ENCODE measurements at regions not wholly inside any gene's neighbourhood (a gene's known extent, or its start where the extent isn't known, plus 50 kb on each side); places are given as distances from the start of the nearest gene placed in this dataset.

DNA sequence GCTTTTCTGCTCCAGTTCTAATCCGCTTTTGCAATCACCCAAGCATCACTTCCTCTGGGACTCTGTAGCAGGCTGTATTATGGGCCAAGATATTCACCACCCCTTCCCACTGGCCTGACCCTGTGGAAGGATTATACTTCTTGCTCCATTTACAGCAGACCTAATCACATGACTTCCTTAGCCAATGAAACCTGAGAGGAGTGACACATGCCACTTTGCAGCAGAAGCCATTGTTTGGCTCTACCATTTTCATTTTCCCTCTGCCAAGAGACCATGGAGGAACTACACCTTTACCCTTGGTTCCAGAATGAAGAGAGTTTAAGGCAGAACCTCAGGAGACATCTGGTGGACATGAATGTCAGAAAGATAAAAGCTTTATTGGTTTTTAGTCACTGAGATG, 134.9 kb upstream of the HSD17B12 start:
- DNase-seq: no peak

GRCh38 chr11:43546561-43547429, 133.7 kb upstream of the HSD17B12 start:
- DNase-seq: no peak

DNA sequence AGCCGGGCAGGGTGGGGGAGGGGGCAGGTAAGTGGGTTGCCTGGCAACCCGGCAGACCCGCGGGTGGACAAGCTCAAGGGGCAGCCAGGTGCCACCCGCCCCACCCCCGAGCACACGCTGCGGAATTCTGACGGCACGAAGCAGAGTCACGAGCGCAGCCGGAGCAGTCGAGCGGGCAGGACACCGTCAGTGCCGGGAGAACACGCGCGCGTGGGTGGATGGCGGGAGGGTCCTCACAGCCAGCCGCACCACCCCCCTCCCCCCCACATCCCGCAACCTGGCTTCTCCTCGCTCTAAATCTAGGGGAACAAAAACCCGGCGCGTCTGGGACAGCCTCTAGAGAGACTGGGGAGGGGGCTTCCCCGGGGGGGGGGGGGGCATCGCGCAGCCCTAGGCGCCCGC, 133.1 kb upstream of the HSD17B12 start:
- DNase-seq: peak in 7 of 58 donors; percentile 5 to 64 (median 19)

DNA sequence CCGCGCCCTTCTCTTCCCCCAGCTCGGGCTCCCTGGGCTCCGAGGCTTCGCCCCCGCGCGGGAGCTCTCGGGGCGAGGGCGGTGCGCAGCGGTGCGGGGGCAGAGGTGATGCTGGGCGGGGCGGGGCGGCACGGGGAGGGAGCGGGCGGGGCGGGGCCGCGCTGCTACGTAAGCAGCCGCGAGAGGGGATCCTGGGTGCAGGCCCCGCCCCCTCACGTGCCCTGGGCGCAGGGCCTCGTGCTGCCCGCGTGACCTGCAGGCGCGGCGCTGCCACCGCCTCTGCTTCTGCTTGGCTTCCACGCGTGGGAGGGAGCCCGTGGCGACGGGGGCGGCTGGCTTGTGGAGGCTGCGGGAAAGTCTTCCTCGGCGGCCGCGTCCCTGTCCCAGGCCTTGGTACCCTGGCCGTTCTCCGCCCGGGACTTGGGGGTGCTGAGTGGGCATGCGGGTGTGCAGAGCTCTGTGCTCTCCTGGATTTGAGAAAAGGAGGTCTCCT, 132.6 kb upstream of the HSD17B12 start:
- DNase-seq: peak in 15 of 58 donors; percentile 5 to 65 (median 32)

- DNase-seq: no peak
Observed at GRCh38 chr11:43548916-43549315, 131.6 kb upstream of the HSD17B12 start.

DNA sequence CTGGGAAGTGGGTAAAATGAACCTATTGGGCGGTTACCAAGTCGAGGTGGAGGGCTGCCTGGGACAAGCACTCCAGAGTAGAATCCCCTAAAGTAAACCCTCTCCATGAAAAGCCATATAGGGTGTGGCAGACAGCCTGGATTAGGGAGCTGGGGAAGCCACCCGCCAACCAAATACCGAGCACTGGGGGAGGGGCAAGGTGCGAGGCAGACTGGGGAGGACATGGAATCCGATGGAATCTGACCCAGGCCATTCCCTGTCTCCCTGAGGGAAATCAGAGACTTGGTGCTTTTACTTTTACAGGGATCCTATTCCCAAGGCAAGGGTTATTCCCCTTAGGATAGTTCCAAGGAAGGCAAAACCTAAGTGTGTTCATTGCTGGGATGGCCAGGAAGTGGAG, 130.9 kb upstream of the HSD17B12 start:
- DNase-seq: no peak

DNA sequence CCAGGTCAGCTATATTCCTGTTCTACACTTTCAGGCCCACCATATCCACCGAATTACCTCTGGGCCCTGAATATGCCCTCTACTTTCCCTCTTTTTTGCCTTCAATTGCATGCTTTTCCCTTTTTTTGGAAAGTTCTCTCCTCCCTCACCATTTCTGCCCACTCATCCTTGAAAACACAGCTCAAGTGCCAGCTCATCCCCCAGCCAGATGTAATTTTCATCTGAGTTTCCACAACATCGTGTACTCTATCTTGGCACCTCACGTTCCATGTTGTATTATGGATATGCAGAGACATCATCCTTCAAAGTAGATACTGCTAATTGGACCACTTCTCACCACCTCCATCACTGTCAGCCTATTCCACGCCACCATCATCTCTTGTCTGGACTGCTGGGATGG, 129.8 kb upstream of the HSD17B12 start:
- peak in 9 of 58 donors; percentile 4 to 41 (median 24) for DNase-seq

GRCh38 chr11:43554148-43554473, 126.4 kb upstream of the HSD17B12 start:
- no peak for DNase-seq

DNA sequence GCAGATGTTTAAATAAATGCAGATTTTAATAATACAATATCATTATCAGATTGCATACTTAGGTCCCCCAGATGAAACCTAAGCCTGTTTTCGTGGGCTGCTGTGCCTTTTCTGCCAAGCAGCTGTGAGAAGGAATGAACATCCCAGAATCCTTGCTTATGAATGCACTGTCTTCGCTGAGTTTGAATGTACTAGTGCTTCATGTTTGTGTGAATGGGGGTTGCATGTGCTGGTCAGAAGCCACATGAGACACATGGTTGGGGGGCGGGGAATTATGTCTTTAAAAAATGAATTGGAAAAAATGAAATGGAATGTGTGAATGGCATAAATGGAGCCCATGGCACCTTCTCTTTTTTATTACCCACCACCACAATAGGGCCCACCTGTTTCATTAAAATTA, 125.4 kb upstream of the HSD17B12 start:
- no peak for DNase-seq

DNA sequence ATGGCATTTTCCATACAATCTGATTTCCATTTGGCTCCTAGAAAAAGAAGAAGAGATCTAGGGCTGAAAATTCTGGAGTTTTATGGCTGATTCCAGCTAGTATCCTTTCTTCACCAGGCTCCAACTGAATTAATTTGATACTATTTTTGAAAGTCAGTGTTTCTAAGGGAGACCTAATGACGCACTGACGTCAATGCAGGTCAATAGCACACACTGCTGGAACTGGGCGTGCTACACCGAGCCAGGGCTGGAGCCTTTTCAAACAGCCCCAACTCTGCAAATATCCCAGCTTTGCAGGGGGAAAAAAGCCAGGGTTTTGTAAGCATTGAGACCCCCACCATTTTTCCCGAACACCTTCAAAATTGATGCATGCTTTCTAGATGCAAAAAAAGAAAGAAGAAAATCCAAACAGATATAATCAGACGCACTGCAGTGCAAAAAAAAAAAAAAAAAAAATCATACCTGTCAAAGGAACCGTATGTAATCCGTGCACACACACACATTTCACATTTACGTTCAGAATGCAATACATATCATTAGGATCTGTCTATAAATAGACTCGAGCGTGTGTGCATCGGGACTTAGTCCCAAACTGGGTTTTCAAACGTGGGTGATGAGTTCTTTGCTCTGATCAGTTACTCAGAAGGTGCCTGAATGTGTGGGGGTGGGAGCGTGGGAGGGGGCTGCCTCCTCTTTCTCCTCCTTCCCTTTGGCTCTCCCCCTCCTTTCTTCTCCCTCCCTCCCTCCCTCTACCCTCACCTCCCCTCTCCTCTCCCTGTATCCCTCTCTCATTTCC, 124.5 kb upstream of the HSD17B12 start:
- peak in 11 of 58 donors; percentile 10 to 40 (median 21) for DNase-seq

- no peak for DNase-seq
Observed at GRCh38 chr11:43556612-43557375, 123.7 kb upstream of the HSD17B12 start.

- peak in 2 of 58 donors; percentile 19 to 27 for DNase-seq
Observed at GRCh38 chr11:43557553-43558110, 122.9 kb upstream of the HSD17B12 start.

DNA sequence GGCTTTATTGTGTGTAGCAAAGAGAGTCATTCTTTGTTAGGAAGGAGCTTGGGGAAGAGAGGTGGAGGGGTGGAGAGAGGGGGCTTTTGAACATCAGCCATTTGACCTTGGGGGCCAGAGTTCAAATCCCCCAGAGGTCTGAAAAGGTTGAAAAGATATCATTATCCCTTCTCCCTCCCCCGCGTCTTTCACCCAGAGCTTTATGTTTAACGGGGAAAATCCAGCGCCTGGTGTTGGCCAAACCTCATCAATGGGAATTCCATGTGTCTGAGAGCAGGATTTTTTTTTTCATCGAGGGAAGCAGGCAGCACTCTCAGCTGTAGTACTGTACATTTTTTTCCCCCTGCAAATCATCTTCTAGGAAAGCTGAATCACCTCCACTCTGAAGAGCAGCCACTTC, 122.4 kb upstream of the HSD17B12 start:
- DNase-seq: no peak

DNA sequence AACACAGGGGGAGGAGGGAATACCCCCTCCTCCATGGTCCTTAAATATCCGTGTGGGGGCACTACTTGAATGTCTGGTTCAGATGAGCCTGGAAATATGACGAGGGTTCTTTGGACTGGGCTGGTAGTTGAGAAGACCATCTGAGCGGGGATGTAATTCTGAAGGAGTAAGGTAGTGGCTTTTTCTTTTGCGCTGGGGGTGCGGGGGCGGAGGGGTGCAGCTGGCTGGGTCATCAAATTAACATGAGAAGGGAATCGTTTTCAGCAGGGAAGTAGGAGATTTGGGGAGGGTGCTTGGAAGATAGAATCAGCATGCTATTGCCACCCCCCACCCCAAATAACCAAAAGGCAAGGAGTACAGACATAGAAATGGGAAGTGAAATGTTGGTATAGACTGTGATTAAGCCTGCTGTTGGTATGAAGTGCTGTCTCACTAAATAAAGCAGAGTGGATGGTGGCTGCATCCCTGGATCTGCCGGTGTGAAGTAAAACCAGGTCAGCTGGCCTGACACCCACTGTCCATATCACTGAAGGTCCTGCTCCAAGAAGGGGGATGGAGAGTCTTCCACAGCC, 121.9 kb upstream of the HSD17B12 start:
- DNase-seq: no peak

- no peak for DNase-seq
Observed at GRCh38 chr11:43561832-43562231, 118.7 kb upstream of the HSD17B12 start.

DNA sequence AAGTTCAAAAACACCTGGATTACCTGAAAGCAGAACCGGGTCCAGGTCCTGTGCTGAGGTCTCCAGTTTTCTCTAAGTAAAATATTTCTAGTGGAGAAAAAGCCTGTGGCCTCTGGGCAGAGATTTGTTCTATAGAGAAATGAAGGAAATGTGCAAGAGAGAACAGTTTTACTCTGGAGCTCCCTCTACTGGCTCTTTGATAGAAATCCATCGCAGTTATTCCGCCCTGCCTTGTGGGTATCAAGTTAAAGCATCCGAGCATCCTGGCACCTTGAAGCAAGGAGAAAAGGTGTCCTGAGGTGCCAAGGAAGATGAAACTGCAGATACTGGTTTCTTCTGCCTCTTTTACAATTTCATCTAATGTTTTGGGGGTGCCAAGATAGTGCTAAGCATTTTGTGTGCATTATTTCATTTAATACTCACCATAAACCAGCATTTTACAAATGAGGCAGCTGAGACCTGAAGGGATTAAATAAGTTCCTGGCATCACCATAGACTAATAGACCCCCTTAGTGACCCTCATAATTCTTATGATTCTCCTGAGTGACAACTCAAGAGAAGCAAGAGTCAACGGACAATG, 113.1 kb upstream of the HSD17B12 start:
- DNase-seq: peak in 1 of 58 donors; percentile 26

- DNase-seq: peak in 2 of 58 donors; percentile 18 to 20
Observed at GRCh38 chr11:43573233-43573632, 107.3 kb upstream of the HSD17B12 start.

DNA sequence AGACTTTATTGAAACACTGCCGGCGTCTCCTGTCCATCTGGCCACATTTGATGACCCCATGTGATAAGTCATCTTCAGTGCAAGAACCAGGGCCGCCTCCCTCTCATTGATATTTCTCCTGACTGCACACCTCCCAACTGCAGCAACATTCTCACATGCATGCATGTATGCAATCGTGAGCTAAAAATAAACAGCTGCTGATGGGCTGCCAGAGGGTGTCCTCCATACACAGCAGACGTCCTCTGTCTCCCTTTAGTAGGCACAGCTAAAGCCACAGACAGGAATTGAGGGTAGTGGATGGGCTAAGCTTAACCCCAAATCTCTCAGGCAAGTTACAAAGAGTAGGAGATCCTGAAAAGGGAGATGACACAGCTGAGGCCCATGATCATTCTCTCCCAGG, 106.7 kb upstream of the HSD17B12 start:
- no peak for DNase-seq

DNA sequence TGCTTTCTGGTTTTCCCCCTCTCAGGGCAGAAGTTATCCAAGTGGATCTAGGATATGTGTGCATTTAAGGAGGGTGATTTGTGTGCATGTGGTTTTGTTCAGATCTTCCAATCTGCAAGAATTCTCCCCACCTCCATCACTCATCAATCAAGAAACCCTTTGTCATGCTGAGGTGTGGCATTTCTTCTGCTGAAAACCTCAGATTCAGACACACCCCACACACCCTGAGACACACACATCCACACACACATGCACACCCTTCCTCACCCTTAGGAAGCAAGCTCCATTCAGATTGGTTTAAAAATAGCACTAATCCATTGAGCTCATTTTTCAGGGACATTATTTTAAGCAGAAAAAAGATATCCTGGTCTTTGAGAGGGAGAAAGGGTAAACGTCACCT, 106.1 kb upstream of the HSD17B12 start:
- no peak for DNase-seq
